HUES6 (cell line): ENCODE measurements at regions not wholly inside any gene's neighbourhood (a gene's known extent, or its start where the extent isn't known, plus 50 kb on each side); places are given as distances from the start of the nearest gene placed in this dataset.
"Not testable (repeated sequence)": the region's sequence is repeated elsewhere in the genome, so short reads cannot be mapped to it uniquely, and the experiment has no call there.

Experiments
- H3K27ac ChIP-seq: 2 replicates; pipeline ENCODE4 v1.7.0; 2013; ENCODE audit warnings: low read depth, mild to moderate bottlenecking, low read length, inconsistent platforms
- H3K27me3 ChIP-seq: 2 replicates; pipeline ENCODE4 v1.6.1; 2013; ENCODE audit warnings: low read length; ENCODE audit not compliant: control insufficient read depth, insufficient read depth
- H3K36me3 ChIP-seq: 2 replicates; pipeline ENCODE4 v1.6.1; 2013; ENCODE audit warnings: low read length; ENCODE audit not compliant: control insufficient read depth, insufficient read depth
- H3K4me1 ChIP-seq: 2 replicates; pipeline ENCODE4 v1.6.1; 2013; ENCODE audit warnings: low read length; ENCODE audit not compliant: control insufficient read depth, insufficient read depth
- H3K4me3 ChIP-seq: 2 replicates; pipeline ENCODE4 v1.5.1; 2013; ENCODE audit warnings: low read depth, low read length
- H3K9ac ChIP-seq: one replicate; pipeline ENCODE4 v1.6.1; 2013; ENCODE audit warnings: mild to moderate bottlenecking, low read length
- H3K9me3 ChIP-seq: 2 replicates; pipeline ENCODE4 v1.6.1; 2013; ENCODE audit warnings: low read depth, low read length; ENCODE audit not compliant: control insufficient read depth, insufficient read depth

- Histone ChIP-seq H3K4me3 (no peak overlapping the region), H3K27me3 (peaks cover 3% of the 10 kb centered on the region; the same call in 1 of the 2 replicates), H3K9ac (no peak overlapping the region), H3K36me3 (no peaks in the 10 kb centered on the region), H3K4me1 (peaks cover 4% of the 10 kb centered on the region), H3K9me3 (no peaks in the 10 kb centered on the region), H3K27ac (no peak overlapping the region)
Observed at GRCh38 chr2:53040536-53041229, 726.9 kb upstream of the CHAC2 start.

GRCh38 chr2:53036196-53036595 is 731.4 kb upstream of the CHAC2 start:
- H3K9me3 ChIP-seq = no peaks in the 10 kb centered on the region
- no peak overlapping the region for H3K4me3 ChIP-seq
- H3K27me3 ChIP-seq = peaks cover 3% of the 10 kb centered on the region; the same call in 1 of the 2 replicates
- H3K36me3 ChIP-seq = no peaks in the 10 kb centered on the region
- no peak overlapping the region for H3K9ac ChIP-seq
- no peak overlapping the region for H3K27ac ChIP-seq
- H3K4me1 ChIP-seq = peaks cover 13% of the 10 kb centered on the region

- peaks cover 13% of the 10 kb centered on the region for H3K4me1 ChIP-seq
- no peaks in the 10 kb centered on the region for H3K36me3 ChIP-seq
- peaks cover 3% of the 10 kb centered on the region; the same call in 1 of the 2 replicates for H3K27me3 ChIP-seq
- H3K9ac ChIP-seq = no peak overlapping the region
- H3K9me3 ChIP-seq = no peaks in the 10 kb centered on the region
- H3K27ac ChIP-seq = no peak overlapping the region
- no peak overlapping the region for H3K4me3 ChIP-seq
Observed at GRCh38 chr2:53035153-53035552, 732.5 kb upstream of the CHAC2 start.

GRCh38 chr2:53033411-53033810 is 734.2 kb upstream of the CHAC2 start:
- no peak overlapping the region for H3K9ac ChIP-seq
- H3K4me1 ChIP-seq = peaks cover 13% of the 10 kb centered on the region
- H3K36me3 ChIP-seq = no peaks in the 10 kb centered on the region
- H3K4me3 ChIP-seq = no peak overlapping the region
- H3K27me3 ChIP-seq = peaks cover 3% of the 10 kb centered on the region; the same call in 1 of the 2 replicates
- no peaks in the 10 kb centered on the region for H3K9me3 ChIP-seq
- H3K27ac ChIP-seq = no peak overlapping the region

- Histone ChIP-seq H3K4me1 (peaks cover 4% of the 10 kb centered on the region; the same call in 1 of the 2 replicates), H3K27me3 (no peaks in the 10 kb centered on the region), H3K36me3 (no peaks in the 10 kb centered on the region), H3K4me3 (no peak overlapping the region), H3K27ac (no peak overlapping the region), H3K9me3 (no peaks in the 10 kb centered on the region), H3K9ac (no peak overlapping the region)
Observed at GRCh38 chr2:53028746-53029423, 738.7 kb upstream of the CHAC2 start.

- Histone ChIP-seq H3K9ac (no peak overlapping the region), H3K27me3 (no peaks in the 10 kb centered on the region), H3K27ac (no peak overlapping the region), H3K36me3 (no peaks in the 10 kb centered on the region), H3K4me3 (no peak overlapping the region), H3K4me1 (peaks cover 4% of the 10 kb centered on the region; the same call in 1 of the 2 replicates), H3K9me3 (no peaks in the 10 kb centered on the region)
Observed at GRCh38 chr2:53028225-53028624, 739.4 kb upstream of the CHAC2 start.

- not testable (repeated sequence) for H3K27ac ChIP-seq, H3K4me3 ChIP-seq, H3K27me3 ChIP-seq, H3K9ac ChIP-seq, H3K9me3 ChIP-seq, H3K4me1 ChIP-seq, H3K36me3 ChIP-seq
Observed at GRCh38 chr2:53022248-53022647, 745.4 kb upstream of the CHAC2 start.

DNA sequence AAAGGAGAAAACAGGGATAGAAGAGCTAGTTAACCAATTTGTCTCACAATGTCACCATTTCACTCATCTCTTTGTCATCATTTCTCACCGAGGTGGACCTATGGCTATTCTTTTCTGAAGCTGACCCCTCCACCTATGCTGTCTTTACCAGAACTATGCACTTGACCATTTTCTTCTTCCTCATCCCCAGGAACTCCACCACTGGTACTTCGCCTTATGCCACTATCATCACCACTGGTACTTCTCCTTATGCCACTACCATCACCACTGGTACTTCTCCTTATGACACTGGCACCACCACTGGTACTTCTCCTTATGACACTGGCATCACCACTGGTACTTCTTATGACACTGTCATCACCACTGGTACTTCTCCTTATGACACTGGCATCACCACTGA is 745.8 kb upstream of the CHAC2 start:
- Histone ChIP-seq H3K9ac (no peak overlapping the region), H3K27me3 (no peaks in the 10 kb centered on the region), H3K9me3 (no peaks in the 10 kb centered on the region), H3K4me3 (no peak overlapping the region), H3K4me1 (no peaks in the 10 kb centered on the region), H3K36me3 (no peaks in the 10 kb centered on the region), H3K27ac (no peak overlapping the region)

- H3K9ac ChIP-seq = no peak overlapping the region
- no peaks in the 10 kb centered on the region for H3K9me3 ChIP-seq
- H3K4me3 ChIP-seq = no peak overlapping the region
- H3K27ac ChIP-seq = no peak overlapping the region
- no peaks in the 10 kb centered on the region for H3K36me3 ChIP-seq
- no peaks in the 10 kb centered on the region for H3K4me1 ChIP-seq
- H3K27me3 ChIP-seq = no peaks in the 10 kb centered on the region
Observed at GRCh38 chr2:53021292-53021691, 746.3 kb upstream of the CHAC2 start.

DNA sequence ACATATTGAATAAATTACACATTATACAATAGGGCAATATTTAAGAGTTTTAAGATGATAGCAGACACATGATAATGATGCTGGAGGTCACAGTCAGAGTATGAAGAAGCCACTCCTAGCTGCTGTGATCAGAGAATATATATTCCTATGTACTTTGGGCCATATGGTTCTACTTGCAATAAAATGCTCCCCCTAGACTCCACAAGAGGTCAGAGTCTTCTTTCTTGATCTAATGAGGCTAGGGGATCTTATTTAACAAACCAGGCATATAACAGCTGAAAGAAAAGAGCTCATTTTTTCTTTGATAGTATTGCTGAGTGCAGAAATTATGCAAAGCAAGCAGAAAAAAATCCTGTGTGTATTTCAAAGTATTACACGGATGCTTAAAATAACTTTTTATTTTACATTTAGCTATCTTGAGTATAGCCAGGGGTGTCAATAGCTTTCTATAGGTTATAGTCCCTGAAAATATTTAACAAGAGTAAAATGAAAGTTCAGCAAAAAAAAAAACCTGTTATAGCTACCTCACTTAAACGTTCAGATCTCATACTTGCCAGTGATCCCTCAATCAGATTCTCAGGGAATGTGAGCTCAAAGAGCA is 748.7 kb upstream of the CHAC2 start:
- no peak overlapping the region for H3K4me3 ChIP-seq

GRCh38 chr2:53006980-53007379 is 760.6 kb upstream of the CHAC2 start:
- no peak overlapping the region for H3K9ac ChIP-seq
- H3K36me3 ChIP-seq = no peaks in the 10 kb centered on the region

More for the DNA sequence above, 748.7 kb upstream of the CHAC2 start:
- Histone ChIP-seq H3K9me3 (no peaks in the 10 kb centered on the region), H3K36me3 (no peaks in the 10 kb centered on the region), H3K4me1 (no peaks in the 10 kb centered on the region), H3K9ac (no peak overlapping the region), H3K27me3 (no peaks in the 10 kb centered on the region), H3K27ac (no peak overlapping the region)

More at GRCh38 chr2:53006980-53007379, 760.6 kb upstream of the CHAC2 start:
- no peaks in the 10 kb centered on the region for H3K4me1 ChIP-seq
- no peaks in the 10 kb centered on the region for H3K27me3 ChIP-seq
- H3K9me3 ChIP-seq = no peaks in the 10 kb centered on the region
- H3K27ac ChIP-seq = no peak overlapping the region
- no peak overlapping the region for H3K4me3 ChIP-seq
